Stimulated activated CD8-positive, alpha-beta memory T cell treated with anti-CD3 and anti-CD28 coated beads, Interleukin-12 subunit alpha, Interleukin-12 subunit beta, amount 100 ng/mL, for 24 hours (primary cell): ENCODE measurements at regions not wholly inside any gene's neighbourhood (a gene's known extent, or its start where the extent isn't known, plus 50 kb on each side); places are given as distances from the start of the nearest gene placed in this dataset.

ENCODE experiments used
- DNase-seq: peaks from one replicate; pipeline ENCODE4 v3.0.0-alpha.2; 2020; ENCODE audit errors: extremely low read depth

DNA sequence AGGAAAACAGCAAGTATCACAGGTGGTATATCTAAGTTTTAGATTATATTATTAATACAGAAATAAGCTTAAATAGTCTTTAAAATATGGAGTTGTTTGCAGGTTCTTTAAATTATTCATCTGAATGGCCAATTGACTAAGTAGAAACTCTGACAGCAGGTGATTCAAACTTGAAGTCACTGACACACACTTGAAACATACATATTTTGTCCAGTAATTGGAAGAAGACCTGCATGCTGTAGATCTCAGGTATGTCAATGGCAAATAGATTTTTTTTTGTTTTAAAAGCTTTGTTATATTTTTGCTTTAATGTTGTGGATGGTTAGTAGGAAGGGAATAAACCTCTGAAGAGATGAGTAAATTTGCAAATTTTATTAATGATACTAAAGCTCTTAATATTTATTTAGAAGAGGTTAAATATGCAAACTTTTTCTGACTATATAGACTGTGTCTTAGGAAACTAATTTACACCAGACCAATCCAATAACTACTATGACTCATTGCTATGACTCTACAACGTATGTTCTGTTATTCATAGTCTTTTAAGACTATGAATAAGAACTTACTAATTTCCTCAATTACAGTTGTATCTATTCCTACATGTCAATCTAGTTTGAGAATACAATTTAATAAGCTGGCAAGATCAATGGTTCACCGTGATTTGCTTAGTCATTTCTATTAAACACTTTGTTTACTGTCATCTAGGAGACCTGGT lies 53.9 kb upstream of the RORB start:
- DNase-seq: no peak

DNA sequence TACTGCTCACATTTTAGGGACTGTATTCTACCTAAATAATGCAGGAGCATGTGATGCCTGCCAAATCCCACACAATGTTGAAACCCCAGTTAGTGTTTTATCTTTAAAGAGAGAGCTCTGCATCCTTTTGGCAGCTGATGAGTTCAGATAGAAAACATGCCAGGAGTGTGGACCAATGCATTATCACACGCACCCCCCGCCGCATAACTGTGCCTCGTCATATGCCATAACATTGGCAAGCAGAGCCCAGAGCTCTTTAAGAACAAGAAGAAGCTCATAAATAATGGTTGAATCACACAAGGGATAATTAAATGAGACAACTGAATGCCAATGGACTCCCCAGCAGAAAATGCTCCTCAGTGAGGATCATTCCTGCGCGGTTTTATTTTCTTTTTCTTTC lies 52.8 kb upstream of the RORB start:
- no peak for DNase-seq
